Brain pericyte (primary cell): ENCODE measurements at regions not wholly inside any gene's neighbourhood (a gene's known extent, or its start where the extent isn't known, plus 50 kb on each side); places are given as distances from the start of the nearest gene placed in this dataset.

Experiments used
- DNase-seq: peaks from one replicate; pipeline ENCODE4 v3.0.0-alpha.2; 2012; ENCODE audit warnings: low read depth, low spot score

DNA sequence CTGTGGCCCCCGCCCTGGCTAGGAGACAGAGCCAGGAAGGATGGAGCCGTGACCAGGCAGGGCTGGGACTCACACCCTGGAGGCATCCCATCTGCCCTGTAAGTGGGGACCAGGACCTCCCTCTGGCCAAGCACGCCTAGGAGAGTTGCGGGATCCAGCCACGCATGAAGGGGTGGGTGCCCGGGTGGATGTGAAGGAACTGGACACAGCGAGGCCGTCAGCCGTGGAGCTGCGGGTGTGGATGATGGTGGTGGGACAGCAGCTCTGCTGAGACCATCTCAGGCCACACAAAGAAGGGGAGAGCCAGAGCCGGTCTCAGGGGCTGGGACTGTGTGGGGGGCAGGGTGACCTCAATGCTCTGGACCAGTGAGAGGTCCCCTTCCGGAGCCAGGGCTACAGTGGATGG, 746.4 kb downstream of the BRD1 start:
- DNase-seq, result no peak

DNA sequence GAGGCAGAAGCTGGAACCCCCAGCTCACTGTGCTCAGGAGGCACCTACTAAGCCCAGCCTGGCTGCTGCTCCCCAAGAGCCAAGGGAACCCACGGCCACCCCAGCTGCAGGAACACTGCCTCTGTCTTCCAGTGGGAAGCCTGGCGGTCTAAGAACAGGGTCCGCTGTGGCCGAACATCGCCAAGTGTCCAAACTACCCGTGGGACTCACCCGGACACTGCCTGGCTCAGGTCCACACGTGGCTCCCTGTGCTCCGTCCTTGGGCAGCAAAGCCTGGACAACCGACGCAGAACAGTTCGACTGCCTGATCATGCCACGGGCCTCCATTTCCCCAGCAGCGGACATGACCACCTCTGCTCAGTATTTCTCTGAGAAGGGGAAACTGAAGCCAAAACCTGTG, 747.0 kb downstream of the BRD1 start:
- no peak for DNase-seq

DNA sequence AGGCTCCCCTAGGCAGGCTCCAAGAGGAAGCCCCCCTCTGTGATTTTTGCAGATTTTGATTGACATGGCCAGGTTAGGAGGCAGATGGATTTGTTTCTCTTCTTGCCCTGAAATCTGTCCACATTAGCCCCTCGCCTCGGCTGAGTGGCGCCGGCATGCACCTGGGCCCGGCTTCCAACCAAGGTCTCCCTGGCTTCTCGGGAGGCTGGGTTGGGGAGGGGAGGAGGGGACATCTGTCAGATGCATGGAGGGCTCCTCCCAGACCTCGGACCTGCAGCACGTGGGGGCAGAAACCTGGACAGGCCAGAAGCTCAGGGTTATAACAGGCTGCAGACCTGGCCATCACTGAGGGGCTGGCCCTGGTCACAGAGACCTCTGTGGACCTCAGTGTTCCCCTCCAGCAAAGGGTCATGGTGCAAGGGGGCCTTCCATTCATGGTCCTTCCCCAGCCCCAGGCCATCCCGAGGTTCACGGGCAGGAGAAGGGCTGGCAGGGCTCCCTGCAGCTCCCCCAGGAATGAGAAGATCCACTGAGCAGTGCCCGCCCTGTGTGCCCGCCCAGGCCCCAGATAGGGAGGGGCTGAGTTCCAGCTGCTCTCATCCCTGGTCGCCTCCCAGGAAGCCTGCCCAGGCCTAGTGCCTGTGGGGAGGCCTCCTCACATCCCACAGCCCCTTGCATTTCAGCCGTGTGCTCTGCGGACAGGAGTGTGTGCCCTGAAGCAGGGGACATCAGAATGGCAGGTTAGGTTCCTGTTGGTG, 747.8 kb downstream of the BRD1 start:
- no peak for DNase-seq

DNA sequence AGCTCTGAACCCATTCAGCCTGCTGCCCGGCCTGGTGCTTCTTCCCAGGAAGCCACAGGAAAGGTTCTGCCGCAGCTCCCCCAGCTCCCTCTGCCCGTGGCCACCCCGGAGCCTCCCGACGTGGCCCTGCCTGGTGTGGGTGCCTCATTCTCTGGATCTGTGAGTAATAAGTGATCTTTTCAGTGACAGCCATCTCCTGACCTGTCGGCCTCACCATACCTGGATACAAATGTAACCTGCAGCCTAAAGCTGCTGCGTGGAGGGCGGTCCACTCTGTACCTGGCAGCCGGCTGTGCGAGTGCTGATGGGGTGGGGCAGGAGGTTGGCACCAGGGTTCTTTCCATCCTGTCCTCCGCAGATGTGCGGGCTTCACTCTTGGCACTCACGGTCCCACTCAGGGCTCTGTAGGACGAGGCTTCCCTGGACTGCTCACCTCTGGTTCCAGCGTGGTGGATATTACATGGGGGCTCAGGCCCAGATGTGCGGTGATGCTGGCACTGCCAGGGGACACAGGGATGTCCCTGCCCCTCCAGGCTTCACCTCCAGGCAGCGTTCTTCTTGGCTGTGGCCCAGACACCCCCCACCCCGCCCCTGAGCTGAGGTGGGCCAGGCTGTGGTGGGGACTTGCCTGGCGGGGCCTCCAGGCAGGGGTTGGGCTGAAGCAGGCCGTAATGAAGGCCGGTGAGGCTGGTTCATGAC, 748.5 kb downstream of the BRD1 start:
- no peak for DNase-seq

DNA sequence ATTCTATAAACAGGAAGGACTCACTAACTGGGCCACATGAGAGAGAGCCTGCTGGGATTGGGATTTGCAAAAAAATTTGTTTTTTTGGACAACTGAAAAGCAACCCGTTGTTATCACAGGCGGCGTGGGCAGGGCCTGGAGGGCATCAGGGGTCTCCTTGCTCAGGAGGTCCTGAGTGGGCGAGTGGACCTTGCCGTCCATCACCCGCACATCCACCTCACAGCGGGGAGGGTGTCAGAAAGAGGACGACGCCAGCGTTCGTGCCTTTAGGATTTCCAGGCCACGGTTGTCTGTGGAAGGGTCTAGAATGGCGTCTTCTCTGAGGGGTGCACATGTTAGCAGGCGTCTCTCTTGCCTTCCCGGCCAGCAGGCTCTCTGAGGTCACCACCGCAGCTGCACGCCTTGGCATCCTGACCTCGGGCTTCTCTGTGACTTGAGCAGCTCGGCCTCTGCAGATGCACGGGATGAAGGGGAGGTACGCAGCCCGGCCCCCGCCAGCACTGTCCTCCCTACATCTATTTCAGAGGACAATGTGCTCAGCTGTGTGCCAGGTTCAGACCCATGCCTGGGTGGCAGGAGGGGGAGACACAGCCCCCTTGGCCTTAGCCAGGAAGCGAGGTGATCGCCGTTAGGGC, 749.5 kb downstream of the BRD1 start:
- DNase-seq, result no peak

DNA sequence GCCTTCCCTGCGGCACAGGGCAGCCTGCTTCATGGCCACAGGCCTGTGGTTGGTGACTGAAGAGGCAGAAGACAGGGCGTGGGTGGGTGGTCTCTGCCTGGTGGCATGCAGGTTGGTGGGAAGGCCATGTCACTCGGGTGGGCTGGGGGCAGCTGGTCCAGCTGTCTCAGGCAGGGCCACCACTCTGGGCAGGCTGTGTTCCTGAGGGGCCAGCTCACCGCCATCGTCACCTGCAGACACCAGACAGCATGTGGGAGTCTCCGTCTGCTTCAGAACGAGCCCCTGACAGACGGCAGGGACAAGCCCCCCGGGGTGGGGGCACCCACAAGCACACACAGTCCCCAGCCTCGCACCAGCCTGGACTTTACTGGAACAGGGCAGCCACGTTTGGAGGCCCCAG, 750.1 kb downstream of the BRD1 start:
- DNase-seq, result no peak

DNA sequence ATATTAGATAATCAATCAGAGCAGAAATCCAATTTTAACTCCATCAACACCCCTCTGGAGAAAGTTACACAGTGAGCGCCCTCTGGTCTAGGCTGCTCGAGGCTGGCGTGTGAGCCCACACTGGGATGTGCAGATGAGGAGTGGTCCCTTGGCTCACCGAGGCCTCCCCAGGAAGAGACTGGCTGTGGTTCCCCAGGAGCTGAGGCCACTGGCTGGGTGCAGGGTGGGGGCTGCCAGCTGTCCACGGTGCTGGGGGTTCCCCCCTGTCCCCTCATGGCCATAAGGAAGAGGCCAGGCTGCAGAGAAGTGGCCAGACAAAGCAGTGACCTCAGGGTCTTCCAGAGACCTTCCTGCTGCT, 750.7 kb downstream of the BRD1 start:
- no peak for DNase-seq

DNA sequence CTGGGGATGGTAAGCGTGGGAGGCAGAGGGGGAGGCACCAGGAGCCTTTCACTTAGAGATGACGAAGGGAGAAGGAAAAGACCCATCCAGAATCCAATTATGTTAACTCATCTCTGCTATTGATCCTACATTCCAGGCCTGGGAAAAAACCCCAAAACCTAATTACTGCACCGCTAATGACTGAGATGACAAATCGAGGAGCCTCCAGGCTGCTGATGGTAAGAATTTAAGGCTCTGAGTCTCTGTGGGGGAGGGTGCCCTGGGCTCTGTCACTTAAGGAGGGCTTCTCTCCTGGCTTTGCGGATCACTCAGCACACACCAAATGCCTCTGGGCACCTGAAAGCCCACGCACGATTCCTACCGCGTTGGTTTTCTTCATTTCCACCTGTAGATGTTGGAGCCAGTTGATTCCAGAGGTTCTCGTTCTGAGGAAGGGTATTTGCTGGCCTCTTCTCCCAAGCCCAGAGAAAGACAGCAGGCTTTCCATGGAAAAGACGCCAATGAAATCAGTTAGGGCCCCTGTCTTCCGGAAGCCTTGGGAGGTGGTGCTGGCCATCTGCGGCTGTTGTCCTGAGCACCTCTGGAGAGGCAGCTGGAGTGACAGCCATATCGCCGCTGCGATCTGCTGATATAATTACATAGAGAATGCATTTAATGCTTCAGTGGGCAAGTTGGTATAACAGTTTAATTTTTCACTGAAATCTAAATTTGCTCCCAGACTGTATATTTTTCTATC, 751.2 kb downstream of the BRD1 start:
- DNase-seq, result no peak

DNA sequence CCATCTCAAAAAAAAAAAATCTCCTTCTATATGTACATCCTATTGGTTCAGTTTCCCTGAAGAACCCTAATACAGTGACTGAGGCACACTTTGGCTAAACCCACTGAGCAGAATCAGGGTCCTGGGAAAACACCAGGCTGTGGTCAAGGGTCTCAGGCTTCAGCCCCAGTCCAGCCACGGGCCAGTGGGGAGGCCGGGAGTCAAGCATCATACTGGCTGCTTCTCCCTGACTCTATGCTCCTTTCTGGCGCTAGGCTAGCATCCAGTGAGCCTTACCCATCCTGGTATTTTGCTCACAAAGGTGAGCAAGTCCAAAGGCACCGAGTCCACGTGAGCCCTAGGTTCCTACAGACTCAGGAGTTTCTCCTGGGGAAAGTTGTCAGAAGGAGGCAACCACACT, 752.5 kb downstream of the BRD1 start:
- no peak for DNase-seq

DNA sequence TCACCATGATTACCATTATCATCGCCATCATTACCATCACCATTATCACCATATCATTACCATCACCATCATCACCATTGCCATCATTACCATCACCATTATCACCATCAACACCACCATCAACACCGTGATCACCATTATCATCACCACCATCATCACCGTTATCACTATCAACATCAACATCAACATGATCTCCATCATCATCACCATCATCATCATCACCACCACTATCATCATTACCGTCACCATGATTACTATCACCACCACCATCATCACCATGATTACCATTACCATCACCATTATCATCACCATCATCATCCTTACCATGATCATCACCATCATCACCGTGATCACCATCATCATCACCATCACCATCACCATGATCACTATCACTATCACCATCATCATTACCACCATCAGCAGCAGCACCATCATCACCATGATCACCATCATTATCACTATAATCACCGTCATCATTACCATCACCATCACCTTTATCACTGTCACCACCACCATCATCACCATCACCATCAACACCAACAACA, 753.7 kb downstream of the BRD1 start:
- DNase-seq, result no peak

DNA sequence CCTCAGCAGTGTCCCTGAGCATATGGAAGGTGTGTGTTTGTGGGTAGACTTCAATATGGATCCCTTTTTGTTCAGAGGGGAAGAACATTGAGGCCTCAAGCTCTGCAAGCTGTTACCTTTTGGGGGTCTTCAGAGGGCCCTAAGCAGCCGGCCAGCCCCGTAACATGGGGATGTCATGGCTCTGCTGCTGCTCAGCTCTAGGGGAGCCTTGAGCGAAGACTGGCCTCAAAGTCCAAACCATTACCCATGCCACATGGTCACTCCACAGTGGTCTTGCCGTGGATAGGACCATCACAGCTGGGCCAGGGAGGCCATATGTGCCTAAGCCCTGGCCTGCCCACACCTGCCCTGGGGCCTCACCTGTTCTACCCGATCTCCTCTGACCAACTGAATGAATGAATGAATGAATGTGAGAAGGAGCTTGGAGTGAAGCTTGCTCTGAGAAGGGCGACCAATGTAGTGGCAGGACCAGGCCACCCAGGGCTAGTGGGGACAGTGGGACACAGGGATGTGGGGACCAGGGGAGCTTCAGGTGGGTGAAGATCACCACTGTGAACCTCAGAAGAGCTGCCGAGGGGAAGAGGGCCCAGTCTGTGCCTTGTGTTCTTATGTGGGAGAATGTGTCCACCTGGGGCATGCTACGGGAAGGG, 754.6 kb downstream of the BRD1 start:
- no peak for DNase-seq

DNA sequence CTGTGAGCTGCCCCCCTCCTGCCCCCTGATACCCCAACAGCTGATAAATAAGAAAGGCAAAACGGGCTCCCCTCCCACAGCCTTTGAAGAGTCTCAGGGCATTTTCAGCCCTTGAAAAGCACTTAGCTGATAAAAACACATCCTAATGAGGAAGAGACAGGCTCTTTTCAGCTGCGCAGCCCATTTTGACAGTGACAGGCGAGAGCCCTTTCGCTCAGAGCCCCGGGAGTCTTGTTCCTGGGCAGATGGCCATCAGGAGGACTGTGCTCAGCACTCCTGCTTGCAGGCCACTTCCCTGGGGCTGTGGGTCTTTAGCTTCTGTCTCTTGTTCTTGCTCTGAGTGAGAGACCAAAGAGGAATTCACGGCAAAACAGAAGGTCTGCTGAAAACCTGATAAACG, 757.2 kb downstream of the BRD1 start:
- DNase-seq, result no peak

DNA sequence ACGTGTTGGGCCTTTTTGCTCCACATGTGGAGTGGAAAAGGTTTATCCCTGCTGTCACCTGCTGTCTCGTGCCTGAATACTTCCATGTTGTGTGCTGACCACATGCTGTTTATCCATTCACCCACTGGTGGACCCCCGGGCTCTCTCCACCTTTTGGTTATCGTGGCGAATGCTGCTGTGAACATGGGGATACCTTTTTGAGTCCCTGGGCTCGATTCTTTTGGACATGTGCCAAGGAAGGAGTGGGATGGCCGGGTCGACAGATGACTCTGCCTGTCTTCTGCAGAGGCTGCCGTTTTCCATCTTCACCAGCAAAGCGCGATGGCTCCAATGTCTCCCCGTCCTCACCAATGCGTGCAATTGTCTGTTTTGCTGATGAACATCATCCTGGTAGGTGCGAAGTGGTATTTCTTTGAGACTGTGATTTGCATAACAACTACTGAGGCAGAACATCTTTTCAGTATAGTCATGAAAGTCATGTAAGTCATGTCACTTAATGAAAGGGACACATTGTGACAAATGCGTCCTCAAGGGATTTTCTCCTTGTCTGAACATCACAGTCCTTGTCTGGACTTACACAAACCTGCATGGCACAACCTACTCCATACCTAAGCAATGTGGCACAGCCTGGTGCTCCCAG, 758.7 kb downstream of the BRD1 start:
- no peak for DNase-seq

DNA sequence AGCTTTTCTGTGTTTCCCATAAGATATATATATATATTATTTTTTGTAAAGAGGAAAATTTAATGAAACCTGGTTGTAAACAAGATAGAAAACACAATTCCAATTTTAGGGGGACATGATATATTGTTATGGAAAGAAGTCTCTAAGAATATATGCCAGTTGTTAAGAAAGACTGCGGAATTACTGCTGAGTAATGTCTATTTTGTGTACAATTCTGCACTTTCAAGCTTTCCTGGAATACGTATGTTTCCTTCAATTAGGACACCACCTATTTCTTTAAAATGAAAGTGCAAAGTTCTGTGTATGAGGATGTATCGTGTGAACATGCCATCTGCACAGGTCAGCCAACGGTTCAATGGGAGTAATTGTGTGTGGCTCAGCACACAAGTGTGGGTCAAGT, 760.2 kb downstream of the BRD1 start:
- no peak for DNase-seq

DNA sequence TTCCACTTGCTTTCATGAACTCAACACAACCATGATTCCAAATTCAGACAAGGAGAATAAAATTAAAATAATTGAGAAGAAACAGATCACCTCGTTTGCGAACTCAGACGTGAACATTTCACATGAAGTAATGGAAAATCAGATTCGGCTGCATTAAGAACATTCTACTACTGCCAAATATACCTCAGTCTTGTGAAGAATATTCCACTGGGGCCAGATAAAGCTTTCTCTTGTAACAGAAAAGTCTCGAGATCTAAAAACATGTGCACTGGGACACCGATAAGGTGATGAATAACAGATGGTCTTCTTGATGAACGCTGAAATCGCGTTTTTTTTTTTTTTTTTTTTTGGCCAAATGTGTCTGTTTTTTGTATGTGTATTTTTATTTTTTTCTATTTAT, 761.1 kb downstream of the BRD1 start:
- DNase-seq, result no peak

DNA sequence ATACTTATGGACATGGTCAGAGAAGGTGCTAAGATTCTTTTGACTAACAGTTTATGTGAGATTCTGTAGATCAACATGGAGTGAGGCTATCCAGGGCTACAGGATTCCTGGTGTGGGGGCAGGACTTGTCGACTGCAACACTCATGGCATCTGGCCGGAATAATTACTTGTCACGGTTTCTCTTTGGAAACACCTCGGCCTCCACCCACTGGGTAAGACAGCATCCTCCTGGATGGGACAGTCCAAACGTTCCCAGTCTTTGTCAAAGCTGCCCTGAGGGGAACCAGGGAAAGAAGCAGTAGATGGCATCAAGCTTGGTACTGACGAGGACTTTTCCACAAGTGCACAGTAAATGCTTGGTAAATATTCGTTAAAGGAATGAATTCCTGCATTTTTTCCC, 762.8 kb downstream of the BRD1 start:
- no peak for DNase-seq

DNA sequence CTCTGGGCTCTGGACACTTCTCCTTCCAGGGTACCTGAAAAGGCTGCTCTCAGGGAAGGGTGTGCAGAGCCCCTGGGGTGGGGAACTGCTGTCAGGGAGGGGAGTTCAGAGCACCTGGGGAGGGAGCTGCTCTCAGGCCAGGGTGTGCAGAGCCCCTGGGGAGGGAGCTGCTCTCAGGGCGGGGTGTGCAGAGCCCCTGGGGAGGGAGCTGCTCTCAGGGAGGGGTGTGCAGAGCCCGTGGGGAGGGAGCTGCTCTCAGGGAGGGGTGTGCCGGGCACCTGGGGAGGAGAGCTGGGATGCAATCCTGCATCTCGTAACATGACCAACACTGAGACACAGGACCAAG, 764.2 kb downstream of the BRD1 start:
- no peak for DNase-seq

DNA sequence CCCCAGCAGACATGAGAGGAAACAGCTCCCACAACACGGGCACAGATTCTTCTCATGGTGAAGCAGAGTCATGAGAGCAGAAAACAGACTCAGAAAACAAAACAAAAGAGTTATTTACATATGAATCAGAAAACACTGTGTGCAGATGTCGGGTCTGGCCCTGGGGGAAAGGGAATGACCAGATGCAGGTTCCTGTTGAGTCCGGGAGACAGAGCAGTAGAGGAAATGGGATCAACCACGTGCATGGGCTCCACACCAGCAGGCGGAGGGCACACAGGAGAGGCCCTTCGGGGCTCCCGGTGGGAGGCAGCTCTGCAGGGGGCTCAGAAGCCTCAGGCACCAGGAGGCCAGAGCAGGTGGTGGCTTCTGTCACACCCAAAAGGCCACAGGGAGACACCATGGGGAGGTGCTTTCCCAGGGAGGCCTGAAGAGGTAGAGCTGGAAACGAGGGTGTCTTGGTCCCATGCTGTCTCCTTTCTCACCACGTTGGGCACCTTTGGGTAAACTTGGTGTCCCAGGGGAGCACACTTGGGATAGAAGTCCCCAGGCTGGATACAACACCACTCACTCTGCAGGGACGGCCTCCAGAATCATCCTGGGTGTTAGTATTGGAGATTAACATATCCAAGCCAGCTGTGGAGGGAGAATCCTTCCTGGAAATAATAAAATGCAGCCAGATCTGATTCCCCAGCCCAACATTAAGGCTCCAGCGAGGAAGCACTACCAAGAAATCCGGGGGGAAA, 764.7 kb downstream of the BRD1 start:
- DNase-seq, result no peak

DNA sequence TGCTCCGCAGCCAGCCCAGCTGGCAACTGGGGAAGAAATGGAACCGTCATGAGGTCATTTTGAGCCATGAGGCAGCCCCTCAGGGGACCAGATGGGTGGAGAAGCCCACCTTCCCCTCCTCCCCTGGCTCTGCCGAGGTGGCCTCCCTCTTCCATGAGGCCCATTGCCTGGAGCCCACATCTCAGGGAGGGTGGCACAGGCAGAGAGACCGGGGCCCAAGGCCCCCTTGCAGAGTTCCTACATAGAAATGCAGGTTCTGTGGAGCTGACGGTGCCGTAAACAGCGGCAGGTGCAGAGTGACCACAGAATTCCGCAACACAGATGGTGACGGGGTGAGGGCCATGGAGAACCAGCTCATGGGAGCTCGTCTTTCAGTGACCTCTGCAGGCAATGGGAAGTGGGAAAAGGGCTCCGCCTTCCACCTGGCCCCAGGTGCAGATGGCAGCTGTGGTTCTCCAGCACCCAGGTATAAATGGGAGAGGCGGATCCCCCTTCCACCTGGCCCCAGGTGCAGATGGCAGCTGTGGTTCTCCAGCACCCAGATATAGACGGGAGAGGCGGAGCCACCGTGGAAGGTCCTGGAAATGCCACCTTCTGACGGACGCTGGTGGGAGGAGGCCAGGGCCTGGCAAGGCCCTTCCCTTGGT, 765.4 kb downstream of the BRD1 start:
- DNase-seq, result no peak

DNA sequence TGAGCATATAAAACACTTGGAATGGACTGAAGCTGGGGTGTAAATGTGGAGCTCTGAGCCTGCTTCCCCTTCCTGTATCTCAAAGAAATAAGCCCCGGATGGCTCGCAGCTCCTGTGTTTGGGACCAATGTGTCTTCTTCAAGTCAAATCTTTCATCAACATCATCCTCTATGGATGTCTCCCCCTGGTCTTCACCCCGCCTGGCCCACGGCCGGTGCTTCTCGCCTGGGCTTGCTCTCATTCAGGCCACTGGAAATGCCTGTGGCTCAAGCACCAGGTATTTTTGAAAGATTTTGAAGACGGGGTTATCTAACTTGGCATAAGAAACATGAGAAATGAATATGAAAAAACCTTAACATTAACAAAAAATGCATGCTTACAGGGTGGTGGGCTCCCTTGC, 769.8 kb downstream of the BRD1 start:
- DNase-seq, result no peak
